Loucy (cell line): ENCODE measurements at regions not wholly inside any gene's neighbourhood (a gene's known extent, or its start where the extent isn't known, plus 50 kb on each side); places are given as distances from the start of the nearest gene placed in this dataset.

Experiments
- H2AFZ ChIP-seq: fragments of 200-600 bp; sonication (generic); 2 replicates; pipeline ENCODE4 v1.6.0; 2016; ENCODE audit warnings: antibody characterized with exemption, mild to moderate bottlenecking, low read length, moderate library complexity
- H3F3A ChIP-seq: fragments of 200-600 bp; 2 replicates; pipeline ENCODE4 v1.6.0; 2016; ENCODE audit warnings: antibody characterized with exemption, low read depth, mild to moderate bottlenecking
- H3K27me3 ChIP-seq: fragments of 200-600 bp; sonication (generic); 2 replicates; pipeline ENCODE4 v1.6.1; 2014; ENCODE audit warnings: low read length, mild to moderate bottlenecking; ENCODE audit not compliant: insufficient read depth, poor library complexity, severe bottlenecking
- H3K36me3 ChIP-seq: fragments of 200-600 bp; sonication (generic); 2 replicates; pipeline ENCODE4 v1.6.1; 2016; ENCODE audit warnings: low read length; ENCODE audit not compliant: insufficient read depth
- H3K4me1 ChIP-seq: fragments of 200-600 bp; sonication (generic); 2 replicates; pipeline ENCODE4 v1.5.1; 2014; ENCODE audit warnings: low read length, mild to moderate bottlenecking; ENCODE audit not compliant: insufficient read depth, poor library complexity, severe bottlenecking
- H3K4me2 ChIP-seq: fragments of 200-600 bp; sonication (generic); 2 replicates; pipeline ENCODE4 v1.6.0; 2014; ENCODE audit warnings: antibody characterized with exemption, low read length, low read depth, mild to moderate bottlenecking; ENCODE audit not compliant: poor library complexity, severe bottlenecking
- H3K4me3 ChIP-seq: fragments of 200-600 bp; sonication (generic); 2 replicates; pipeline ENCODE4 v1.5.1; 2014; ENCODE audit warnings: low read length, mild to moderate bottlenecking, mixed read lengths; ENCODE audit not compliant: poor library complexity, severe bottlenecking
- H3K79me2 ChIP-seq: fragments of 200-600 bp; sonication (generic); 2 replicates; pipeline ENCODE4 v1.6.1; 2014; ENCODE audit warnings: low read length; ENCODE audit not compliant: insufficient read depth
- H3K9ac ChIP-seq: fragments of 200-600 bp; sonication (generic); 2 replicates; pipeline ENCODE4 v1.6.0; 2014; ENCODE audit warnings: mild to moderate bottlenecking, low read depth, low read length, moderate library complexity; ENCODE audit not compliant: poor library complexity, severe bottlenecking
- H3K9me2 ChIP-seq: fragments of 200-600 bp; sonication (generic); replicated peaks from 2 replicates; pipeline ENCODE4 v1.6.1; 2016; ENCODE audit warnings: low read depth, low read length, mixed read lengths
- H3K9me3 ChIP-seq: fragments of 200-600 bp; sonication (generic); 2 replicates; pipeline ENCODE4 v1.6.1; 2014; ENCODE audit warnings: mild to moderate bottlenecking, antibody characterized with exemption, low read length, low read depth; ENCODE audit not compliant: insufficient read depth
- H4K20me1 ChIP-seq: fragments of 200-600 bp; sonication (generic); 2 replicates; pipeline ENCODE4 v1.6.0; 2014; ENCODE audit warnings: antibody characterized with exemption, low read length, mild to moderate bottlenecking; ENCODE audit not compliant: insufficient read depth, poor library complexity, severe bottlenecking
- EZH2phosphoT487 ChIP-seq: fragments of 200-600 bp; IDR thresholded peaks from 2 replicates; pipeline ENCODE4 v1.6.1; 2018; ENCODE audit warnings: antibody characterized with exemption, mild to moderate bottlenecking, moderate library complexity, borderline replicate concordance
- TF ChIP-seq, protein P1 (sequence below): fragments of 200-600 bp; sonication (generic); conservative IDR thresholded peaks from 2 replicates; pipeline ENCODE4 v1.5.1; 2014; ENCODE audit warnings: mild to moderate bottlenecking, antibody characterized with exemption, low read length

DNA sequence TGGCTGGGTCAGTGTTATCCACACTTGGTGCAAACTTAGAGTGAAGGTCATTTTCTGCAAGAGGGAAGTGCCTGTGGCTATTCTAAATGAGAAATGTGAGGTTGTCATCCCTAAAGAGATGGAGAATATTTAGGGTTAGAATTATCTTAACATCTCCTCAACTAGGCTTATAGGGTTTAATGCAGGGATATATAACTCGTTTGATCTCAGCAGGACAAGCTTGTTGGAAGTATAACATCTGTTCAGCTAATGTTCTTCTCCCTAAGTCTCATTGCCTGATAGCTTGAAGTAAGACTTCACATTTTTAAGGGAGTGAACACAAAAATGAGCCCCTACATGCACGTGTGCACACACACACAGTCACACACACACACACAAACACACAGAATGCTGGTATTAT is 75.9 kb upstream of the NRXN1 start:
- Histone ChIP-seq H4K20me1 (no peaks in the 10 kb centered on the region), H3K9me2 (no peaks in the 10 kb centered on the region), H3K4me2 (no peak overlapping the region), H3K36me3 (no peaks in the 10 kb centered on the region), H3K9me3 (no peaks in the 10 kb centered on the region), H3K27me3 (no peaks in the 10 kb centered on the region), H3F3A (no peaks in the 10 kb centered on the region), H3K79me2 (no peaks in the 10 kb centered on the region), H3K4me3 (no peak overlapping the region), H3K9ac (no peak overlapping the region), H3K4me1 (peaks cover 9% of the 10 kb centered on the region), H2AFZ (no peak overlapping the region)
- TF ChIP-seq EZH2phosphoT487 = no peak
- TF ChIP-seq, protein P1, sequence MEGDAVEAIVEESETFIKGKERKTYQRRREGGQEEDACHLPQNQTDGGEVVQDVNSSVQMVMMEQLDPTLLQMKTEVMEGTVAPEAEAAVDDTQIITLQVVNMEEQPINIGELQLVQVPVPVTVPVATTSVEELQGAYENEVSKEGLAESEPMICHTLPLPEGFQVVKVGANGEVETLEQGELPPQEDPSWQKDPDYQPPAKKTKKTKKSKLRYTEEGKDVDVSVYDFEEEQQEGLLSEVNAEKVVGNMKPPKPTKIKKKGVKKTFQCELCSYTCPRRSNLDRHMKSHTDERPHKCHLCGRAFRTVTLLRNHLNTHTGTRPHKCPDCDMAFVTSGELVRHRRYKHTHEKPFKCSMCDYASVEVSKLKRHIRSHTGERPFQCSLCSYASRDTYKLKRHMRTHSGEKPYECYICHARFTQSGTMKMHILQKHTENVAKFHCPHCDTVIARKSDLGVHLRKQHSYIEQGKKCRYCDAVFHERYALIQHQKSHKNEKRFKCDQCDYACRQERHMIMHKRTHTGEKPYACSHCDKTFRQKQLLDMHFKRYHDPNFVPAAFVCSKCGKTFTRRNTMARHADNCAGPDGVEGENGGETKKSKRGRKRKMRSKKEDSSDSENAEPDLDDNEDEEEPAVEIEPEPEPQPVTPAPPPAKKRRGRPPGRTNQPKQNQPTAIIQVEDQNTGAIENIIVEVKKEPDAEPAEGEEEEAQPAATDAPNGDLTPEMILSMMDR = no peak

DNA sequence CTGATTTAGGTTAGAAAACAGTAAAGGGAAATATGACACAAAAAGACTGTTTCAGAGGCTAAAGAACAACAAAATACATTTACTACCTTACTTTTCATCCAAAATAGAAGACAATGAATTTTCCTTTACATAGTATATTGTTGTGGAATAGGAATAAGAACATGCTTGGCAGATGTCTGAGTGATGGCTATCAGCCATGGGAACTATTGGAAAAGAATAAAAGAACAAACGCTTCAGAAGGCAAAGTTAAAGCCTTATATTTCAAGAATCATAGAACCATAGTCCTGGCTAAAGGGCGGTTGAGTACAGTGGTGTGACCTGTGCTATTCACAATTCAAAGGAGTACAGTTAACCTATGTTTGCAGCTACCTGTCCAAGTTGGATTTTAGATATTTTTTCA is 73.9 kb upstream of the NRXN1 start:
- peaks cover 12% of the 10 kb centered on the region for H3K4me1 ChIP-seq
- no peak overlapping the region for H3K4me2 ChIP-seq
- no peaks in the 10 kb centered on the region for H3K9me3 ChIP-seq
- no peaks in the 10 kb centered on the region for H3K36me3 ChIP-seq
- no peaks in the 10 kb centered on the region for H3F3A ChIP-seq
- H3K9me2 ChIP-seq = no peaks in the 10 kb centered on the region
- 0 out of 2 replicates have a peak overlapping the region, but pooled peaks have one; percentile 33 for H2AFZ ChIP-seq
- no peak overlapping the region for H3K9ac ChIP-seq
- no peaks in the 10 kb centered on the region for H3K79me2 ChIP-seq
- no peaks in the 10 kb centered on the region for H3K27me3 ChIP-seq
- no peak for TF ChIP-seq EZH2phosphoT487
- TF ChIP-seq, protein P1 = no peak
- H4K20me1 ChIP-seq = no peaks in the 10 kb centered on the region
- H3K4me3 ChIP-seq = no peak overlapping the region

DNA sequence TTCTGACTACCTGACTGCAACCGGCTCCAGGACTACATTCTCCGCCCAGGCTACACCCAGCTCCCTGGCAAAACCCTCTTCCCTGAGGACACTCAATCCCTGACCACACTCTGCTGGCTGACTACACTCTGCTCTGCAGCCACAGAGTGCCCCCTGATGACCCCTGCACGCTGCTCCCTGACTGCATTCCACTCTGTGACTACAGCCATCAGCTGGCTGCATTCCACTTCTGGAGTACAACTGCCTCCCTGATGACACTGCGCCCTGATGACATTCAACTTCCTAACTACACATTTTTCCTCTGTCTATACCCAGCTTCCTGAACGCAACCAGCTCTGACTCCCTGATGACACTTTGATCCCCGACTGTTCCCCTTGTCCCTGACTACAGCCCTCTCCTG is 71.3 kb upstream of the NRXN1 start:
- Histone ChIP-seq H3K9me3 (no peaks in the 10 kb centered on the region), H3K4me3 (no peak overlapping the region), H3K4me2 (peak overlapping the region; percentile 53), H3F3A (no peaks in the 10 kb centered on the region), H3K9me2 (no peaks in the 10 kb centered on the region), H4K20me1 (no peaks in the 10 kb centered on the region), H3K79me2 (no peaks in the 10 kb centered on the region), H3K27me3 (no peaks in the 10 kb centered on the region), H3K4me1 (peaks cover 12% of the 10 kb centered on the region), H2AFZ (peak overlapping the region; percentile 64; the same call in 1 of the 2 replicates), H3K9ac (peak overlapping the region; percentile 46), H3K36me3 (no peaks in the 10 kb centered on the region)
- TF ChIP-seq EZH2phosphoT487 = no peak
- TF ChIP-seq, protein P1 = no peak
